Liver (tissue), 8 donors: ENCODE measurements at regions not wholly inside any gene's neighbourhood (a gene's known extent, or its start where the extent isn't known, plus 50 kb on each side); places are given as distances from the start of the nearest gene placed in this dataset.

ENCODE experiments used
- DNase-seq: peaks from one replicate; pipeline ENCODE4 v3.0.0-alpha.2; 2017; ENCODE audit warnings: low spot score
- H3K27ac ChIP-seq, 2 donors: one replicate each; pipeline ENCODE4 v1.7.0; 2013; ENCODE audit warnings: inconsistent platforms in 2 of 2, low read length in 2 of 2, control low read depth in 1 of 2, low read depth in 1 of 2, mild to moderate bottlenecking in 1 of 2
- H3K27me3 ChIP-seq, 4 donors: one replicate each; pipeline versions ENCODE4 v1.6.1 to v1.7.0; 2013; ENCODE audit warnings: low read length in 3 of 4, inconsistent platforms in 1 of 4, mild to moderate bottlenecking in 1 of 4, moderate library complexity in 1 of 4; ENCODE audit not compliant: control insufficient read depth in 4 of 4, insufficient read depth in 4 of 4
- H3K36me3 ChIP-seq, 4 donors: one replicate each; pipeline versions ENCODE4 v1.6.1 to v1.7.0; 2013; ENCODE audit warnings: low read length in 3 of 4, mild to moderate bottlenecking in 3 of 4, low read depth in 1 of 4, moderate library complexity in 1 of 4; ENCODE audit not compliant: control insufficient read depth in 4 of 4, insufficient read depth in 3 of 4
- H3K4me1 ChIP-seq, 4 donors: one replicate each; pipeline versions ENCODE4 v1.6.1 to v1.7.0; 2013; ENCODE audit warnings: low read length in 3 of 4, mild to moderate bottlenecking in 3 of 4, moderate library complexity in 1 of 4; ENCODE audit not compliant: control insufficient read depth in 4 of 4, insufficient read depth in 4 of 4
- H3K4me3 ChIP-seq, 3 donors: one replicate each; pipeline versions ENCODE4 v1.6.1 to v1.7.0; 2013; ENCODE audit warnings: low read length in 3 of 3, control low read depth in 1 of 3, low read depth in 1 of 3, mild to moderate bottlenecking in 1 of 3
- H3K9ac ChIP-seq, 2 donors: one replicate each; pipeline ENCODE4 v1.7.0; 2013; ENCODE audit warnings: low read length in 2 of 2, mild to moderate bottlenecking in 2 of 2, moderate library complexity in 2 of 2, control low read depth in 1 of 2, low read depth in 1 of 2
- H3K9me3 ChIP-seq, 4 donors: one replicate each; pipeline versions ENCODE4 v1.6.1 to v1.7.0; 2013; ENCODE audit warnings: low read length in 3 of 4; ENCODE audit not compliant: control insufficient read depth in 4 of 4
- CTCF ChIP-seq: fragments of 150-350 bp; IDR thresholded peaks from 2 replicates; pipeline ENCODE4 v1.5.1; 2017; ENCODE audit warnings: improper control_type of control experiment, low read depth, low read length; ENCODE audit not compliant: missing input control
- EGR1 ChIP-seq, 2 donors: IDR thresholded peaks; 2 replicates each; pipeline ENCODE4 v1.6.1; 2016 to 2018; ENCODE audit warnings: antibody characterized with exemption in 2 of 2, low read depth in 2 of 2
- FOXA2 ChIP-seq: IDR thresholded peaks from 2 replicates; pipeline ENCODE4 v1.6.1; 2016; ENCODE audit warnings: antibody characterized with exemption
- GABPA ChIP-seq, 2 donors: IDR thresholded peaks in 1 of 2; conservative IDR thresholded peaks in 1 of 2; 2 replicates each; pipeline ENCODE4 v1.6.1; 2016; ENCODE audit warnings: antibody characterized with exemption in 2 of 2, mild to moderate bottlenecking in 1 of 2, moderate library complexity in 1 of 2
- HNF4A ChIP-seq, 2 donors: conservative IDR thresholded peaks; 2 replicates each; pipeline ENCODE4 v1.6.1; 2016; ENCODE audit warnings: antibody characterized with exemption in 2 of 2, mild to moderate bottlenecking in 2 of 2
- HNF4G ChIP-seq: IDR thresholded peaks from 2 replicates; pipeline ENCODE4 v1.6.1; 2016; ENCODE audit warnings: antibody characterized with exemption
- JUND ChIP-seq, 2 donors: IDR thresholded peaks; 2 replicates each; pipeline ENCODE4 v1.6.1; 2016; ENCODE audit warnings: antibody characterized with exemption in 2 of 2
- MAX ChIP-seq: IDR thresholded peaks from 2 replicates; pipeline ENCODE4 v1.6.1; 2016; ENCODE audit warnings: antibody characterized with exemption
- RAD21 ChIP-seq, 2 donors: IDR thresholded peaks; 2 replicates each; pipeline ENCODE4 v1.6.1; 2016; ENCODE audit warnings: antibody characterized with exemption in 2 of 2, mild to moderate bottlenecking in 2 of 2
- REST ChIP-seq: IDR thresholded peaks from 2 replicates; pipeline ENCODE4 v1.6.1; 2016; ENCODE audit warnings: antibody characterized with exemption, mild to moderate bottlenecking
- RXRA ChIP-seq, 2 donors: IDR thresholded peaks; 2 replicates each; pipeline ENCODE4 v1.6.1; 2017 to 2018; ENCODE audit warnings: antibody characterized with exemption in 2 of 2, mild to moderate bottlenecking in 1 of 2
- SP1 ChIP-seq: IDR thresholded peaks from 2 replicates; pipeline ENCODE4 v1.6.1; 2018; ENCODE audit warnings: antibody characterized with exemption, mild to moderate bottlenecking
- TAF1 ChIP-seq: conservative IDR thresholded peaks from 2 replicates; pipeline ENCODE4 v1.6.1; 2016; ENCODE audit warnings: antibody characterized with exemption, mild to moderate bottlenecking
- ZBTB33 ChIP-seq: IDR thresholded peaks from 2 replicates; pipeline ENCODE4 v1.6.1; 2016; ENCODE audit warnings: antibody characterized with exemption
- WGBS: extraction: QIAGEN DNeasy Blood & Tissue Kit; methylation state at CpG from one replicate; pipeline ENCODE4 v1.1.7; 2013; 5-methylcytosine and 5-hydroxymethylcytosine counted together
- donor health status: healthy.
- donor health status: healthy.
- donor health status: healthy.
- donor health status: healthy.
- donor health status: healthy.

- TF ChIP-seq REST: no peak
- TF ChIP-seq MAX: no peak
- TF ChIP-seq GABPA (IDR thresholded peaks at IDR 0.05 in 1 of 2, conservative IDR thresholded peaks at IDR 0.05 in 1 of 2): no peak
- TF ChIP-seq HNF4G: no peak
- no peak for TF ChIP-seq EGR1 (IDR thresholded peaks at IDR 0.05; ENCODE audit: low read depth in 2 of 2)
- TF ChIP-seq CTCF: no peak
- TF ChIP-seq HNF4A (conservative IDR thresholded peaks at IDR 0.05): no peak
- 97% methylated on average over 3 of the region's 3 CpGs for WGBS
- H3K4me1 ChIP-seq: no peaks in the 10 kb centered on the region
Observed at GRCh38 chr18:55819448-55819847, 231.5 kb upstream of the TCF4 start.

GRCh38 chr18:55818284-55818683 is 230.3 kb upstream of the TCF4 start:
- no peak overlapping the region for H3K9ac ChIP-seq
- WGBS: 84% methylated on average over 1 of the region's 1 CpG
- H3K27ac ChIP-seq: no peak overlapping the region
- no peak overlapping the region for H3K4me3 ChIP-seq
- H3K27me3 ChIP-seq: no peaks in the 10 kb centered on the region
- no peaks in the 10 kb centered on the region for H3K9me3 ChIP-seq
- H3K36me3 ChIP-seq: no peaks in the 10 kb centered on the region
- DNase-seq: no peak
- TF ChIP-seq TAF1: no peak
- H3K4me1 ChIP-seq: no peaks in the 10 kb centered on the region

More at GRCh38 chr18:55819448-55819847, 231.5 kb upstream of the TCF4 start:
- H3K4me3 ChIP-seq: no peak overlapping the region
- no peaks in the 10 kb centered on the region for H3K27me3 ChIP-seq
- H3K9ac ChIP-seq: no peak overlapping the region
- no peaks in the 10 kb centered on the region for H3K36me3 ChIP-seq
- DNase-seq: no peak
- no peak overlapping the region for H3K27ac ChIP-seq
- H3K9me3 ChIP-seq: no peaks in the 10 kb centered on the region

GRCh38 chr18:55811925-55812324 is 223.9 kb upstream of the TCF4 start:
- H3K27me3 ChIP-seq: no peaks in the 10 kb centered on the region
- no peaks in the 10 kb centered on the region for H3K9me3 ChIP-seq
- no peaks in the 10 kb centered on the region for H3K4me1 ChIP-seq
- H3K9ac ChIP-seq: no peak overlapping the region
- no peaks in the 10 kb centered on the region for H3K36me3 ChIP-seq
- H3K4me3 ChIP-seq: no peak overlapping the region
- H3K27ac ChIP-seq: no peak overlapping the region
- no peak for DNase-seq
- 80% methylated on average over 3 of the region's 3 CpGs for WGBS
- TF ChIP-seq EGR1 (IDR thresholded peaks at IDR 0.05; ENCODE audit: low read depth in 2 of 2): no peak
- no peak for TF ChIP-seq JUND (IDR thresholded peaks at IDR 0.05)
- TF ChIP-seq RAD21 (IDR thresholded peaks at IDR 0.05): no peak
- TF ChIP-seq RXRA (IDR thresholded peaks at IDR 0.05): no peak
- no peak for TF ChIP-seq FOXA2
- no peak for TF ChIP-seq TAF1
- no peak for TF ChIP-seq CTCF
- no peak for TF ChIP-seq ZBTB33
- no peak for TF ChIP-seq GABPA (IDR thresholded peaks at IDR 0.05 in 1 of 2, conservative IDR thresholded peaks at IDR 0.05 in 1 of 2)
- TF ChIP-seq REST: no peak
- no peak for TF ChIP-seq HNF4G
- TF ChIP-seq SP1: no peak
